ENCODE measurements at regions not wholly inside any gene's neighbourhood (a gene's known extent, or its start where the extent isn't known, plus 50 kb on each side); places are given as distances from the start of the nearest gene placed in this dataset.

- ATAC-seq (ENCODE audit: low read depth) = no peak; the same call in 2 of the 3 replicates
- TF ChIP-seq, protein P1, sequence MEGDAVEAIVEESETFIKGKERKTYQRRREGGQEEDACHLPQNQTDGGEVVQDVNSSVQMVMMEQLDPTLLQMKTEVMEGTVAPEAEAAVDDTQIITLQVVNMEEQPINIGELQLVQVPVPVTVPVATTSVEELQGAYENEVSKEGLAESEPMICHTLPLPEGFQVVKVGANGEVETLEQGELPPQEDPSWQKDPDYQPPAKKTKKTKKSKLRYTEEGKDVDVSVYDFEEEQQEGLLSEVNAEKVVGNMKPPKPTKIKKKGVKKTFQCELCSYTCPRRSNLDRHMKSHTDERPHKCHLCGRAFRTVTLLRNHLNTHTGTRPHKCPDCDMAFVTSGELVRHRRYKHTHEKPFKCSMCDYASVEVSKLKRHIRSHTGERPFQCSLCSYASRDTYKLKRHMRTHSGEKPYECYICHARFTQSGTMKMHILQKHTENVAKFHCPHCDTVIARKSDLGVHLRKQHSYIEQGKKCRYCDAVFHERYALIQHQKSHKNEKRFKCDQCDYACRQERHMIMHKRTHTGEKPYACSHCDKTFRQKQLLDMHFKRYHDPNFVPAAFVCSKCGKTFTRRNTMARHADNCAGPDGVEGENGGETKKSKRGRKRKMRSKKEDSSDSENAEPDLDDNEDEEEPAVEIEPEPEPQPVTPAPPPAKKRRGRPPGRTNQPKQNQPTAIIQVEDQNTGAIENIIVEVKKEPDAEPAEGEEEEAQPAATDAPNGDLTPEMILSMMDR (IDR thresholded peaks at IDR 0.05; ENCODE audit: poor library complexity, severe bottlenecking) = no peak
- no peaks in the 10 kb centered on the region for H3K4me1 ChIP-seq (ENCODE audit: insufficient read depth, poor library complexity, severe bottlenecking)
- DNase-seq (ENCODE audit: low spot score) = peak; percentile 36
- no peak overlapping the region for H3K4me3 ChIP-seq (ENCODE audit: severe bottlenecking)
- no peaks in the 10 kb centered on the region for H3K36me3 ChIP-seq (ENCODE audit: low read depth)
- H3K27me3 ChIP-seq (ENCODE audit: insufficient read depth, poor library complexity, severe bottlenecking) = no peaks in the 10 kb centered on the region
- no peak overlapping the region for H3K27ac ChIP-seq (ENCODE audit: poor library complexity, severe bottlenecking)
- H3K9me3 ChIP-seq (ENCODE audit: severe bottlenecking) = no peaks in the 10 kb centered on the region
These were observed 348.7 kb upstream of the TNRC6C start for GRCh38 chr17:77609553-77610517.

GRCh38 chr17:77610518-77610893 lies 348.0 kb upstream of the TNRC6C start:
- no peaks in the 10 kb centered on the region for H3K27me3 ChIP-seq (ENCODE audit: insufficient read depth, poor library complexity, severe bottlenecking)

GRCh38 chr17:77610972-77611521 lies 347.5 kb upstream of the TNRC6C start:
- Histone ChIP-seq H3K27ac (ENCODE audit: poor library complexity, severe bottlenecking) (no peak overlapping the region), H3K27me3 (ENCODE audit: insufficient read depth, poor library complexity, severe bottlenecking) (no peaks in the 10 kb centered on the region), H3K9me3 (ENCODE audit: severe bottlenecking) (no peaks in the 10 kb centered on the region), H3K36me3 (ENCODE audit: low read depth) (no peaks in the 10 kb centered on the region), H3K4me3 (ENCODE audit: severe bottlenecking) (no peak overlapping the region), H3K4me1 (ENCODE audit: insufficient read depth, poor library complexity, severe bottlenecking) (peaks cover 7% of the 10 kb centered on the region)
- TF ChIP-seq, protein P1 (IDR thresholded peaks at IDR 0.05; ENCODE audit: poor library complexity, severe bottlenecking) = no peak
- no peak for ATAC-seq (ENCODE audit: low read depth)
- DNase-seq (ENCODE audit: low spot score) = peak; percentile 9

More at GRCh38 chr17:77610518-77610893, 348.0 kb upstream of the TNRC6C start:
- no peak overlapping the region for H3K27ac ChIP-seq (ENCODE audit: poor library complexity, severe bottlenecking)
- H3K4me1 ChIP-seq (ENCODE audit: insufficient read depth, poor library complexity, severe bottlenecking) = peaks cover 2% of the 10 kb centered on the region
- no peak overlapping the region for H3K4me3 ChIP-seq (ENCODE audit: severe bottlenecking)
- no peak for ATAC-seq (ENCODE audit: low read depth)
- H3K36me3 ChIP-seq (ENCODE audit: low read depth) = no peaks in the 10 kb centered on the region
- peak; percentile 37 for DNase-seq (ENCODE audit: low spot score)
- TF ChIP-seq, protein P1 (IDR thresholded peaks at IDR 0.05; ENCODE audit: poor library complexity, severe bottlenecking) = no peak
- H3K9me3 ChIP-seq (ENCODE audit: severe bottlenecking) = no peaks in the 10 kb centered on the region

- no peak overlapping the region for H3K4me3 ChIP-seq (ENCODE audit: severe bottlenecking)
- no peaks in the 10 kb centered on the region for H3K9me3 ChIP-seq (ENCODE audit: severe bottlenecking)
- H3K4me1 ChIP-seq (ENCODE audit: insufficient read depth, poor library complexity, severe bottlenecking) = peaks cover 16% of the 10 kb centered on the region
- H3K27ac ChIP-seq (ENCODE audit: poor library complexity, severe bottlenecking) = no peak overlapping the region
- TF ChIP-seq, protein P1 (IDR thresholded peaks at IDR 0.05; ENCODE audit: poor library complexity, severe bottlenecking) = no peak
- ATAC-seq (ENCODE audit: low read depth) (no peak), DNase-seq (ENCODE audit: low spot score) (peak; percentile 29)
- no peaks in the 10 kb centered on the region for H3K36me3 ChIP-seq (ENCODE audit: low read depth)
- no peaks in the 10 kb centered on the region for H3K27me3 ChIP-seq (ENCODE audit: insufficient read depth, poor library complexity, severe bottlenecking)
These were observed 346.6 kb upstream of the TNRC6C start for GRCh38 chr17:77611791-77612502.

Measured in RWPE2 (cell line).